ENCODE measurements at regions not wholly inside any gene's neighbourhood (a gene's known extent, or its start where the extent isn't known, plus 50 kb on each side); places are given as distances from the start of the nearest gene placed in this dataset.

- no peaks in the 10 kb centered on the region for H3K27me3 ChIP-seq
- no peak for DNase-seq (ENCODE audit: low read depth in 1 of 2, low spot score in 1 of 2)
- no peaks in the 10 kb centered on the region for H3K4me1 ChIP-seq (ENCODE audit: low read depth)
- H3K9me3 ChIP-seq (ENCODE audit: low read depth) = no peaks in the 10 kb centered on the region
- no peaks in the 10 kb centered on the region for H3K36me3 ChIP-seq
- TF ChIP-seq CTCF (IDR thresholded peaks at IDR 0.05; ENCODE audit: low read depth, low read length) = peak; percentile 41
- H3K27ac ChIP-seq = no peak overlapping the region
- H3K4me3 ChIP-seq = no peak overlapping the region
Observed at GRCh38 chr18:47758000-47758399, 172.5 kb downstream of the SMAD2 start.

- Histone ChIP-seq H3K9me3 (ENCODE audit: low read depth) (no peaks in the 10 kb centered on the region), H3K4me1 (ENCODE audit: low read depth) (no peaks in the 10 kb centered on the region), H3K4me3 (no peak overlapping the region), H3K27ac (no peak overlapping the region), H3K27me3 (no peaks in the 10 kb centered on the region), H3K36me3 (no peaks in the 10 kb centered on the region)
- peak; percentile 99 for TF ChIP-seq CTCF (IDR thresholded peaks at IDR 0.05; ENCODE audit: low read depth, low read length)
- DNase-seq (ENCODE audit: low read depth in 1 of 2, low spot score in 1 of 2) = peak; percentile 64 to 69
Observed at GRCh38 chr18:47756364-47757016, 174.0 kb downstream of the SMAD2 start.

GRCh38 chr18:47755102-47755456 is 175.4 kb downstream of the SMAD2 start:
- H3K27me3 ChIP-seq = no peaks in the 10 kb centered on the region
- DNase-seq (ENCODE audit: low read depth in 1 of 2, low spot score in 1 of 2) = no peak
- H3K4me3 ChIP-seq = no peak overlapping the region
- H3K27ac ChIP-seq = no peak overlapping the region
- H3K36me3 ChIP-seq = no peaks in the 10 kb centered on the region
- no peaks in the 10 kb centered on the region for H3K9me3 ChIP-seq (ENCODE audit: low read depth)
- no peak for TF ChIP-seq CTCF (IDR thresholded peaks at IDR 0.05; ENCODE audit: low read depth, low read length)
- no peaks in the 10 kb centered on the region for H3K4me1 ChIP-seq (ENCODE audit: low read depth)

- Histone ChIP-seq H3K4me3 (no peak overlapping the region), H3K9me3 (ENCODE audit: low read depth) (no peaks in the 10 kb centered on the region), H3K4me1 (ENCODE audit: low read depth) (no peaks in the 10 kb centered on the region), H3K27me3 (no peaks in the 10 kb centered on the region), H3K36me3 (no peaks in the 10 kb centered on the region), H3K27ac (no peak overlapping the region)
- TF ChIP-seq CTCF (IDR thresholded peaks at IDR 0.05; ENCODE audit: low read depth, low read length) = peak; percentile 83
- peak; percentile 14 to 64 for DNase-seq (ENCODE audit: low read depth in 1 of 2, low spot score in 1 of 2)
Observed at GRCh38 chr18:47754311-47755101, 176.0 kb downstream of the SMAD2 start.

- H3K27ac ChIP-seq = no peak overlapping the region
- H3K27me3 ChIP-seq = peaks cover 7% of the 10 kb centered on the region
- DNase-seq (ENCODE audit: low read depth in 1 of 2, low spot score in 1 of 2) = no peak
- no peak overlapping the region for H3K4me3 ChIP-seq
- no peaks in the 10 kb centered on the region for H3K9me3 ChIP-seq (ENCODE audit: low read depth)
- TF ChIP-seq CTCF (IDR thresholded peaks at IDR 0.05; ENCODE audit: low read depth, low read length) = no peak
- H3K4me1 ChIP-seq (ENCODE audit: low read depth) = no peaks in the 10 kb centered on the region
- H3K36me3 ChIP-seq = no peaks in the 10 kb centered on the region
Observed at GRCh38 chr18:47752796-47753645, 177.4 kb downstream of the SMAD2 start.
